GM21360 (cell line): ENCODE measurements at regions not wholly inside any gene's neighbourhood (a gene's known extent, or its start where the extent isn't known, plus 50 kb on each side); places are given as distances from the start of the nearest gene placed in this dataset.
"Not testable (repeated sequence)": the region's sequence is repeated elsewhere in the genome, so short reads cannot be mapped to it uniquely, and the experiment has no call there.

ENCODE experiments used
- ATAC-seq: cut with Tn5 transposase; IDR thresholded peaks from one replicate; pipeline ENCODE4 v1.9.1; 2021; ENCODE audit warnings: mild to moderate bottlenecking, moderate library complexity; ENCODE audit not compliant: unreplicated experiment

DNA sequence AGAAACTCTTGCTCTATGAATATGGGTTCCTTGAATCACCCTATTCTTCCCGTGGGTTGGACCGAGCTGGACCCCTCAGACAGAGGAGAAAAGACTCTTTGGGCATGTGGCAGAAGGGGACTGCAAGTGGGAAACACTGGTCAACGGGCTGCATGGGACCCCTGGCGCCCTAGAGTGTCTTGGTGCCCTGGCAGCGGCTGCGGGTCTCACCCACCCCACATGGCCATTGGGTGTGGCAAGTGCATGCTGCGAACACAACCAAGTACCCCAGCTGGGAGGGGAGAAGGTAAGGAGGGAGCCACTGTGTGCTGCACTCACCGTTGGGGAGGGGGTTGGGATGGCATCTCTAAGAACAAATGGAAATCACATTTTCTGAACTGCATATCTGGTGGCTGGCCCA lies 438.8 kb upstream of the EYS start:
- no peak for ATAC-seq

- ATAC-seq: no peak
Observed at GRCh38 chr6:66134021-66134420, 427.0 kb upstream of the EYS start.

DNA sequence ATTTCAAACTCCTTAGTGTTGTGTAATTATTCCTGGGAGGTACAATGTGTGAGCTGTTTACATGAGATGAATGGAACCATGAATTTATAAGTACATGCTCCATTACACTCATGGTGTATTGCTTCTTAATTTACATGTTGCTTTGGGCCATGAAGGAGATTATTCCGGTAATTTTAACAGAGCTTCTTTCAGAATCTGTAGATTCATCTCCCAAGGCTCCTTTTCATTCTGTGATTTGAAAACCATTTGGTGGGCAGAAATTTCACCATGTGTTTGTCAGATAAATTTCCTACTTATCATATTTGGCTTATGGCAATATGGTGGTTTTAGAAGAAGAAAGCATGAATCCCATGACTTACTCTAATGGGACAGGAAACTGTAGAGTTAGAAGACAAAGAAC lies 421.6 kb upstream of the EYS start:
- ATAC-seq: no peak

DNA sequence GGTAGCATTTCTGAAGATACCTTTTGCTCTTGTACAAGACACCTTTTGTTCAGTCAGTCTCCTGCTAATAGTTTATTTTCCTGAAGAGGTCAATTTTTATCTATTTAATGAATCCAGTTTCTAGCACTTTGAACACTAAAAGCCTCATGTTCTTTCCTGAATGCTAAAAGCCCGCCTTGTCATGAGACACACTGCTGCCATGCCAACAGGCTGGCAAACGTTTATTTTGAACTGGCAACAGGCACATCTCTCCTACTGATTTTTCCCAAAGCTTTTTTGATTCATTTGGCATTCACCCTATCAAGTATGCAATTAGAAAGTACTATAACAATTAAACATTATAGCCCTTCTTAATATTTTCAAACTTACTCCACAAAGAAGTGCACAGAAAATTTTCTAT lies 421.2 kb upstream of the EYS start:
- ATAC-seq: no peak

- no peak for ATAC-seq
Observed at GRCh38 chr6:66127061-66127460, 420.0 kb upstream of the EYS start.

DNA sequence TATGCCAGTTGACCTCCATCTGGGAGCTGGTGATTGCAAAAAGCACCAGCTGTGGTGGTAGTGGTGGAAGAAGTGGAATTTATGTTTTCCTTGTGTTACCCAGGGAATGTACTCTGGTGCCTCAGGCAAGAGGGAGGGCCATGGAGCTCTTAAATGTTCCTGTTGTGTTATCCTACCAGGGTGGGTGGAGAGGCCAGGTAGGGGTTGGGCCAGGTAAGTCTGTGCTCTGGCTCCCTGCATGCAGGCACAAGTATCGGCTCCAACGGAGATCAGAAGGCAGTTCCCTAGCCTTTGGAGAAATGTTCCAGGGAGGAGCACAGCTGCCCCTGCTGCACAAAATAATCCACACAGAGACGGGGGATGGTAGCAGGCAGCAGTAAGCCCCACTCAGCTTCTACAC lies 419.3 kb upstream of the EYS start:
- ATAC-seq: no peak

DNA sequence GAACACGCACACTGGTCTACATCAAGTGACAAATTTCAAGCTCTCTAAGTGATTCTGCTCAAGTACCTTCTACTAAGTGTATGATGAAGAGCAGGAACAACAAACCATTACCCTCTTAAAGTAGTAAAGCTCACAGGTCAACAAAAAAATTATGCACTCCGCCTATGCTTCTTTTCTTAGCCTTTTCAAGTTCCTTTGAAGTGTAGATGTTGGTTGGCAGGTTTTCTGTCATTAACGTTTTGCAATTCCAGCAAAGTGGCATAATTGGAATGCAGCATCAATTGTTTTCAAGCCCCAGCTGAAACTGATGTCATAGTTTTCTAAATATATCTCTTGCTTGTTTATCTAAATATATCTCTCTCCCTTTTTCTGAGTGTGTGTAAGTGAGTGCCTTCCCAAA lies 396.9 kb upstream of the EYS start:
- ATAC-seq: no peak

GRCh38 chr6:66103354-66103753 lies 396.3 kb upstream of the EYS start:
- ATAC-seq: no peak

- ATAC-seq: no peak
Observed at GRCh38 chr6:66096679-66097078, 389.7 kb upstream of the EYS start.

DNA sequence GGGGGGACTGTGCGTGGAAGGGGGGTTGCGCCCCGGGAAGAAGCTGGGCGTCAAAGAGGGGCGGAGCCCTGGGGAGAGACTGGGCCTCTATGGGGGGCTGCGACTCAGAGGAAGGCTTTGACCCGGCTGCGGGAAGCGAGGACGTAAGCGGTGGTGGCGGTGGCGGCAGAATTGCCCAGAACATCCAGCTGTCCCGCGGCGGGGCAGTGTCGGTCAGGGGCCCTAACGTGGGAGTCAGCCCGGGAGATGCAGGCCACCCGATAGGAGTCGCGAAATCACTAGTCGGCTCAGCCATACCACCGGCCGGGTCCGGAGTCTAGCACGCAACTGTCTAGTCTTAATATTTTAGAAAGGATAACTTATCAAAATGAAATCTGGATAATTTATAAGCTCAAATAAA lies 387.6 kb upstream of the EYS start:
- no peak for ATAC-seq

GRCh38 chr6:66092306-66092705 lies 385.3 kb upstream of the EYS start:
- not testable (repeated sequence) for ATAC-seq

- ATAC-seq: no peak
Observed at GRCh38 chr6:66086532-66086931, 379.5 kb upstream of the EYS start.

GRCh38 chr6:66082914-66083313 lies 375.9 kb upstream of the EYS start:
- no peak for ATAC-seq

- ATAC-seq: no peak
Observed at GRCh38 chr6:66068907-66069306, 361.9 kb upstream of the EYS start.

GRCh38 chr6:66068033-66068432 lies 361.0 kb upstream of the EYS start:
- ATAC-seq: no peak

DNA sequence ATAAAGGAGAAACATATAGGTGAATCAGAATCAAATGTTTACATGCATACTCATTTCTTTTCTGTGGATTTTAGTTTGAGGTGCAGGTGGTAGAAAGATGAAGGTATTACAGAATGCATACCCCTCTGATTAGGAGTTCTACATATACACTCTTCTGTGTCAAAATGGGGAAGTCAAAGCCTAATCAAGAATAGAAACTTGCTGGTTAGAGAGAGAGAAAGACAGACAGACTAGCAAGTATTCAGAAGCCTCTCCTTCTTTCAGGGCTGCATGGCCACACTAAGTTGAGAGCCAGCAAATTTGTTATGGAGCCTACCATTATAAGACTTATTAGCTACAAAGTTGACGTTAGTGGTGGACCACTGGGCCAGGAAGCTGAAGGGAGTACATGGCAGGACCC lies 358.3 kb upstream of the EYS start:
- no peak for ATAC-seq

GRCh38 chr6:66057034-66057433 lies 350.0 kb upstream of the EYS start:
- ATAC-seq: no peak

- no peak for ATAC-seq
Observed at GRCh38 chr6:66054967-66055366, 347.9 kb upstream of the EYS start.

DNA sequence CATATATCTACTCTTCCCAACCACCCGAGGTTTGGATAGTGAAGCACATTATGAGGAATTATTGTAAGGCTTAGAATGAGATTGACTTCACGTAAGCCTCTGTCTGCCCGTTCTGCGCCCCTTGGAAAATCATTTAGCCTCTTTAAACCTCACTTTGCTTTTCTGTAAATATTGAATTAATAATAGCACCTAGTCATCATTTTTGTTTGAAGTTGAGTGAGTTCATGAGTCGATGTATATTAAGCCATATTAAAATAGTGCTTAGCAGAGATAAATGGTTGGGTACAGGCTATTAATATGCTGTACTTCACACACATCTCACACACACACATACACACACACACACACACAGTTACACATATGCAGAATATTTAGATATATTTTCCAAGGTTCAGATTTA lies 344.8 kb upstream of the EYS start:
- ATAC-seq: no peak

DNA sequence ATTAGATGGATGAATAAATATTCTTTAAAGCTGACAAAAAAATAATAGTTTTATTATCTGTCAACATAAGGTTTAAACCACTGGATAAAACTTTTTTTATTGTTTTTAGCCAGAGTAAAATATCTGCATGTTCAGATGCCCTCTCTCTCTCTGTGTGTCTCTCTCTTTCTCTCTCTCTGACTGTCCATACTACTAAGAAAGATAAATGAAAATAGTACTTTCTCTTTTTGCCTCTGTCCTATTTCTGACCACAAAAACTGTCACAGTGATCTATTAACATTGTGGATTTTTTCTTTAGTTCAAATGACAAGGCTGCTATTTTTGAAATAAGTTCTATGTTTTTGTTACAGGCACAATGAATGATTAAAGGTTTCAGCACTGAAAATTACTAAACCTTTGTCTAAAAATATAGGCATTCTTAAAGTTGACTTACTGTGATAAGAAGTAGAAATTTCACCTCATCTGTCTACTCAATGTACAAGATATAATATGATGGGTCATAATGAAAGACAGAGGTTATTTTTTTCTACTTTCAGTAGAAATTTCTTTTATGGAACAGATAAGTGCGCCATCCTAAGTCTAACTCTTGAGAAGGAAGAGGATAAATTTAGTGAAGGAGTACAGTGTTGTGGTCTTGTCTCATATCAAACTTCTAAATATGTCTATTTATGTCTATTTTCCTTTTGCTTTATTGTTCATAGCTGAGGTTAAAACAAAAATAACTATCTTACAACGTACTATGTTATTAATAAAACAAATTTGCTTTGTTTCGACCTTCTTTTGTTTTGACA lies 341.9 kb upstream of the EYS start:
- ATAC-seq: no peak

DNA sequence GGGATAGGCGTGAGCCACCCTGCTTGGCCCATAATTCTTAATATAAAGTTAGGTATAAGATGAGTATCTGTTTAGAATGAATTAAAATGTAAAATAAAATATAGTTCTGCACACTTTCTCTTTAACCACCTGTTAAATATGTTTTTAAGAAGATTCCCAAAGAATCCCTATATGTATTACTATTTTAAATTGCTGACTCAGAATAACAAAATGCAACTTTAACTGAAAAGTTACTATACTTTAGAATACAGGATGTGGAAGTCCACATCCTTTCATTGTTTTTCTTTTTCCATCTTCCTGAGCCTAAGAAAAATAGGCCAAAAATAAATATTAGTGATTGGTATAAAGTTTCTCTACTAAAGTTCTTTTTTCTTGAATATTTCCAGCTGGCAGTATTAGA lies 325.6 kb upstream of the EYS start:
- no peak for ATAC-seq

DNA sequence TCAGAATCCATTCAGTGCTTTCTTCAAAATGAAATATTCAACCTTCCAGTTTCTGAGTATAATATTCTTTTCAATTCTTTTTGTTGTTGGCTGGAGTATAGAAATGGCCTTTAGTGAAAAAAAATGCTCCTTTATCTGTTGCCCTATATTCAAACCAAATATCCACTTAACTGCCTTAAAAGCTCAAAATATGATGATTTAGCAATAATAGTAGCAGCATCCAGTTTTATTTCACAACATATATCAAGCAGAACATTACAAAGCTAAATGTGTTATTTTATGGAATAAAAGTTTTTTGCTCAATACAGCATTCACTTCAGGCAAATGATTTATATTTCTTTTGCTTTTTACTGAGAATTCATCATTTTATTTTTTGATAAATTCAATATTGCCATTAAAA lies 322.4 kb upstream of the EYS start:
- ATAC-seq: no peak

DNA sequence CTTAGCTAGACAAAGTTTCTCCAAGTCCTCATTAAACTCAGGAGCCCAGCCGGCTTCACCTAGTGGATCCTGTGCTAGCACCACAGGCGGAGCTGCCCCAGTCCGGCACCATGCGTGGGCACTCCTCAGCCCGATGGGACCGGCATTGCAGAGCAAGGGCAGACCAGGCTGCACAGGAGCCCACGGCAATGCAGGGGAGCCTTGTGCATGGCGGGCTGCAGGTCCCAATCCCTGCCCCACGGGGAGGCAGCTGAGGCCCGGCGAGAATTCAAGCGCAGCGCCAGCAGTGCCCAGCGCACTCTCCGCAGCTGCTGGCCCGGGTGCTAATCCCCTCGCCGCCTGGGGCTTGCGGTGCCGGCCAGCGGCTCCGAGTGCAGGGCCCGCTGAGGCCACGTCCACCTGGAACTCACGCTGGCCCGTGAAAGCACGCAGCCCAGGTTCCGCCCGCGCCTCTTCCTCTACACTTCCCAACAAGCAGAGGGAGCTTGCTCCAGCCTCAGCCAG lies 292.3 kb upstream of the EYS start:
- ATAC-seq: no peak
